ENCODE measurements at regions not wholly inside any gene's neighbourhood (a gene's known extent, or its start where the extent isn't known, plus 50 kb on each side); places are given as distances from the start of the nearest gene placed in this dataset.

GRCh38 chr5:58145397-58145934 is 314.4 kb downstream of the PLK2 start:
- Histone ChIP-seq H3K27ac (ENCODE audit: low read length) (no peak overlapping the region), H3K9me3 (ENCODE audit: control insufficient read depth, low read depth, low read length) (no peaks in the 10 kb centered on the region), H3K9ac (ENCODE audit: low read length) (no peak overlapping the region), H3K4me3 (ENCODE audit: low read length) (no peak overlapping the region), H3K4me1 (ENCODE audit: control insufficient read depth, low read depth, low read length) (no peaks in the 10 kb centered on the region), H3K36me3 (ENCODE audit: control insufficient read depth, low read depth, low read length) (no peaks in the 10 kb centered on the region), H3K27me3 (ENCODE audit: control insufficient read depth, insufficient read depth, low read length) (no peaks in the 10 kb centered on the region)

- Histone ChIP-seq H3K9me3 (ENCODE audit: control insufficient read depth, low read depth, low read length) (no peaks in the 10 kb centered on the region), H3K4me1 (ENCODE audit: control insufficient read depth, low read depth, low read length) (no peaks in the 10 kb centered on the region), H3K36me3 (ENCODE audit: control insufficient read depth, low read depth, low read length) (no peaks in the 10 kb centered on the region), H3K9ac (ENCODE audit: low read length) (no peak overlapping the region), H3K27me3 (ENCODE audit: control insufficient read depth, insufficient read depth, low read length) (no peaks in the 10 kb centered on the region), H3K27ac (ENCODE audit: low read length) (no peak overlapping the region), H3K4me3 (ENCODE audit: low read length) (no peak overlapping the region)
Observed at GRCh38 chr5:58143727-58144126, 316.2 kb downstream of the PLK2 start.

DNA sequence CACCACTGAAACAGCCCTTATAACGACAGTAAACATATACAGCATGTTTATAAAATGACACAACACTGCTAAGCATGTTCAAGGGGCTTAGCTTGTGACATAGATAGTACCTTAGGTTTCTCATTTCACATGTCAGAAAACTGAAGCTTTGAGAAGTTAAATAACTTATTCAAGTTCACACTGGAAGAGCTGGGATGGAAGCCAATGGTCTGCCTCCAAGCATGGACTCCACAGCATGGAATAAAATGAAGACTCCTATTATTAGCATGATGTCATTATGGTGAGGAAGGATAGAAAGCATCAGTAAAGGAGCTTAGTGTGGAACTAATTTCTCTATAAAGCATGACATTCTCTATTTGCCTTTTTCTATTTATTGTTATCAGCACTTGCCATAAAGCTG is 316.7 kb downstream of the PLK2 start:
- H3K27ac ChIP-seq (ENCODE audit: low read length) = no peak overlapping the region
- no peak overlapping the region for H3K9ac ChIP-seq (ENCODE audit: low read length)
- no peak overlapping the region for H3K4me3 ChIP-seq (ENCODE audit: low read length)
- no peaks in the 10 kb centered on the region for H3K4me1 ChIP-seq (ENCODE audit: control insufficient read depth, low read depth, low read length)
- no peaks in the 10 kb centered on the region for H3K9me3 ChIP-seq (ENCODE audit: control insufficient read depth, low read depth, low read length)
- H3K27me3 ChIP-seq (ENCODE audit: control insufficient read depth, insufficient read depth, low read length) = no peaks in the 10 kb centered on the region
- H3K36me3 ChIP-seq (ENCODE audit: control insufficient read depth, low read depth, low read length) = no peaks in the 10 kb centered on the region

GRCh38 chr5:58138791-58139190 is 321.1 kb downstream of the PLK2 start:
- Histone ChIP-seq H3K36me3 (ENCODE audit: control insufficient read depth, low read depth, low read length) (no peaks in the 10 kb centered on the region), H3K9me3 (ENCODE audit: control insufficient read depth, low read depth, low read length) (no peaks in the 10 kb centered on the region), H3K4me1 (ENCODE audit: control insufficient read depth, low read depth, low read length) (no peaks in the 10 kb centered on the region), H3K27me3 (ENCODE audit: control insufficient read depth, insufficient read depth, low read length) (no peaks in the 10 kb centered on the region), H3K27ac (ENCODE audit: low read length) (no peak overlapping the region), H3K9ac (ENCODE audit: low read length) (no peak overlapping the region), H3K4me3 (ENCODE audit: low read length) (no peak overlapping the region)

GRCh38 chr5:58136406-58136805 is 323.5 kb downstream of the PLK2 start:
- Histone ChIP-seq H3K4me1 (ENCODE audit: control insufficient read depth, low read depth, low read length) (no peaks in the 10 kb centered on the region), H3K9ac (ENCODE audit: low read length) (no peak overlapping the region), H3K27me3 (ENCODE audit: control insufficient read depth, insufficient read depth, low read length) (no peaks in the 10 kb centered on the region), H3K4me3 (ENCODE audit: low read length) (no peak overlapping the region), H3K36me3 (ENCODE audit: control insufficient read depth, low read depth, low read length) (no peaks in the 10 kb centered on the region), H3K27ac (ENCODE audit: low read length) (no peak overlapping the region), H3K9me3 (ENCODE audit: control insufficient read depth, low read depth, low read length) (no peaks in the 10 kb centered on the region)

GRCh38 chr5:58135571-58136335 is 324.1 kb downstream of the PLK2 start:
- no peaks in the 10 kb centered on the region for H3K36me3 ChIP-seq (ENCODE audit: control insufficient read depth, low read depth, low read length)
- H3K27ac ChIP-seq (ENCODE audit: low read length) = no peak overlapping the region
- H3K9me3 ChIP-seq (ENCODE audit: control insufficient read depth, low read depth, low read length) = no peaks in the 10 kb centered on the region
- H3K4me1 ChIP-seq (ENCODE audit: control insufficient read depth, low read depth, low read length) = no peaks in the 10 kb centered on the region
- no peaks in the 10 kb centered on the region for H3K27me3 ChIP-seq (ENCODE audit: control insufficient read depth, insufficient read depth, low read length)
- H3K9ac ChIP-seq (ENCODE audit: low read length) = no peak overlapping the region
- H3K4me3 ChIP-seq (ENCODE audit: low read length) = no peak overlapping the region

- Histone ChIP-seq H3K36me3 (ENCODE audit: control insufficient read depth, low read depth, low read length) (no peaks in the 10 kb centered on the region), H3K9me3 (ENCODE audit: control insufficient read depth, low read depth, low read length) (no peaks in the 10 kb centered on the region), H3K4me3 (ENCODE audit: low read length) (no peak overlapping the region), H3K27me3 (ENCODE audit: control insufficient read depth, insufficient read depth, low read length) (no peaks in the 10 kb centered on the region), H3K27ac (ENCODE audit: low read length) (no peak overlapping the region), H3K4me1 (ENCODE audit: control insufficient read depth, low read depth, low read length) (no peaks in the 10 kb centered on the region), H3K9ac (ENCODE audit: low read length) (no peak overlapping the region)
Observed at GRCh38 chr5:58133631-58134296, 326.1 kb downstream of the PLK2 start.

DNA sequence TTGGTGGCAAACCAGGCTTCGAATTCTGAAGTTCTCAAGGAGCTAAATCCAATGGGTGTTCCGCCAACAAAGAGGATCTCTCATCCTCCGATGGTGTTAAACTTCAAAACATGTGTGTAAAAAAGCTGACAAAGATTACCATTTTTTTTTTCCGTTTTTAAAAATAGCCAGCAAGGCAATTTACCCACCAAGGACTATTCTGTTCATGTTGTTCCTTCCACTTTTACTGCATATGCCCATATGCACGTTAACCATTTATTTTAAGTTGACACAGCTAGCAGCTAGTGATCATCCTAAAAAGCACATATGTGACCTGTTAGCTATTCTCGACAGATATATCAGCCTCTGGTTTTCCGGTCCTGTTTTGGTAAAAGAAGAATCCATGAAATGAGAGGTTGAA is 326.7 kb downstream of the PLK2 start:
- Histone ChIP-seq H3K27me3 (ENCODE audit: control insufficient read depth, insufficient read depth, low read length) (no peaks in the 10 kb centered on the region), H3K9ac (ENCODE audit: low read length) (no peak overlapping the region), H3K36me3 (ENCODE audit: control insufficient read depth, low read depth, low read length) (no peaks in the 10 kb centered on the region), H3K4me3 (ENCODE audit: low read length) (no peak overlapping the region), H3K27ac (ENCODE audit: low read length) (no peak overlapping the region), H3K9me3 (ENCODE audit: control insufficient read depth, low read depth, low read length) (no peaks in the 10 kb centered on the region), H3K4me1 (ENCODE audit: control insufficient read depth, low read depth, low read length) (no peaks in the 10 kb centered on the region)

DNA sequence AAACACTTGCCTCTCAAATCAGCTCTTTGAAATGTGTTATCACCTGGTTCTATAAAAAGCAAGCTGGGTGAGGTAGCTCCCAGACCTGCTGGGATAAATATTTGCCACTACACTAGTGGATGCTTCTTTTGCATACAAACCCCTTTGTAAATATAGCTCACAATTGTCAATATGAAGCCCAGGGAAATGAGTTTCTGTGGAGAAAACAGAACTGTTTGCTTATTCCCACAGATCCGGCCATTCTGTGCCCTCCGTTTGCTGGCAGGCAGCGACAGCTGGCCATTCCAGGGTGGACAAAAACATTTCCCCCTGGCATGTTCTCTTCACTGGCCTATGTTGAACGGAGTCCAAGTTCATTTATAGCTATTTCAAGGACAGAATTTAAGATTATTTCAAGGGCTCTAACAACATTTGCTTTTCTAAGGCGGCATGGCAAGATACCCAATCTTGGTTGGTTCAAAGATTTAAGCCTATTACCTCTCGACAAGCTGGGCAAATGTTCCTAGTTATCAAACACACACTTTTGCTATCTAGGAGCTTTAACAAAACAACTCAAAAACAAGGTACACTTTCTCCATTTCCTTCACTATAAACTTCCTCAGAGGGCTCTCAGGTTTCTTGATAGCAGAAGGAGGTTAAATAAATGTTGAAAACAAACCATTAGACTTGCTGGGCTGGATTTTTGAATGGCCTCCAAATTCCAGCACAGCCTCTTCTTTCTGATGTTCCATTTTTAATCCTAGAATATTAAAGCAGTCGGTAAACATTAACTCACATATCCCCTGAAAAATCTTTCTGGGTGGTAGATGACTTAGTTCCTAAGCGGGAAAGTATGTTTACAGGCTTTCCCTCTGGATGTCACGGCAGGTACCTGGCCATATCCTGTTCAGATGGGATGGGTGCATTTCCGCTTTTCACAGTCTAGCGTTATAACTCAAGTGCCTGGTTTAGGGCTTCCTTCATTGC is 332.3 kb downstream of the PLK2 start:
- no peak overlapping the region for H3K4me3 ChIP-seq (ENCODE audit: low read length)
- no peaks in the 10 kb centered on the region for H3K4me1 ChIP-seq (ENCODE audit: control insufficient read depth, low read depth, low read length)
- H3K9me3 ChIP-seq (ENCODE audit: control insufficient read depth, low read depth, low read length) = no peaks in the 10 kb centered on the region
- H3K9ac ChIP-seq (ENCODE audit: low read length) = no peak overlapping the region
- H3K36me3 ChIP-seq (ENCODE audit: control insufficient read depth, low read depth, low read length) = no peaks in the 10 kb centered on the region
- no peaks in the 10 kb centered on the region for H3K27me3 ChIP-seq (ENCODE audit: control insufficient read depth, insufficient read depth, low read length)
- H3K27ac ChIP-seq (ENCODE audit: low read length) = no peak overlapping the region

DNA sequence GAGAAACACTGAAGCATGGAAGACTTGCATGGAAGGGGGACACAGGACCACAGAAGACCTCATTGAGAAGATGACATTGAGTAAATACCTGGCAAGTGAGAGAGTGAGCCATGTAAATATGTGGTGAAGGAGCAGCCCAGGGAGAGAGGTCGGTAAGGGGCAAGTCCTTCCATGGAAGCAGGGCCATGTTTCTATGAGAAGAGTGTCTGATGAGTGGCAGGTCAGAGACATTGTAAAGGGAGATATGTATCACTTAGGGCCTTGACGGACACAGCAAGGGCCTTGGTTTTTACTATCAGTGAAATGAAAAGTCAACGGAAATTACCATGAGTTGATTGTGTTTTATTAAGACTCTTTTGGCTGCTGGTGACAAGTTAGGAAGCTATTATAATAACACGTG is 336.4 kb downstream of the PLK2 start:
- no peaks in the 10 kb centered on the region for H3K36me3 ChIP-seq (ENCODE audit: control insufficient read depth, low read depth, low read length)
- no peaks in the 10 kb centered on the region for H3K9me3 ChIP-seq (ENCODE audit: control insufficient read depth, low read depth, low read length)
- no peaks in the 10 kb centered on the region for H3K27me3 ChIP-seq (ENCODE audit: control insufficient read depth, insufficient read depth, low read length)
- H3K9ac ChIP-seq (ENCODE audit: low read length) = no peak overlapping the region
- no peaks in the 10 kb centered on the region for H3K4me1 ChIP-seq (ENCODE audit: control insufficient read depth, low read depth, low read length)
- no peak overlapping the region for H3K4me3 ChIP-seq (ENCODE audit: low read length)
- H3K27ac ChIP-seq (ENCODE audit: low read length) = no peak overlapping the region

DNA sequence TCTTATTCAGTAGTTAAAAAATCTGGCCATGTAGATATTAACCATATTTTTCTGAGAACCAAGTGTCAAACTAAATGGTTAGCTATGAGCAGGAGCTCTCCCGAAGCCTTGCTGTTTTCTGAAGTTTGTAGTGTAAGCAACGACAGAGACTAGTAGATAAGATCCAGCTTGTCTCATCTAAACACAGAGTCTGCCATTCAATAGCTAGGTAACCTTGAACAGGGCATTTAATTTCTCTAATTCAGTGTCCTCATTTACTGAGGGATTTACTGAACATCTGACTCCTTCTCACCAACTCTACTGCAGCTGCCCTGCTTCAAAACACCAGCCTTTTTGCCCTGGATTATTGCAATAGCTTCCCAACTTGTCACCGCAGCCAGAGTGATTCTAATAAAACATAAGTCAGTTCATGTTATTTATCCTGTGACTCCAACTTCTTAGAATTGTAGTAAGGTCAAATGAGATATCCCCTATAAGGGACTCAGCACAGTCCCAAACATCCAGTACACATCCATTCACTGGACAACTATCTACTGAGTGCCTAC is 337.0 kb downstream of the PLK2 start:
- no peaks in the 10 kb centered on the region for H3K36me3 ChIP-seq (ENCODE audit: control insufficient read depth, low read depth, low read length)
- H3K9ac ChIP-seq (ENCODE audit: low read length) = no peak overlapping the region
- H3K27me3 ChIP-seq (ENCODE audit: control insufficient read depth, insufficient read depth, low read length) = no peaks in the 10 kb centered on the region
- H3K9me3 ChIP-seq (ENCODE audit: control insufficient read depth, low read depth, low read length) = no peaks in the 10 kb centered on the region
- no peaks in the 10 kb centered on the region for H3K4me1 ChIP-seq (ENCODE audit: control insufficient read depth, low read depth, low read length)
- no peak overlapping the region for H3K27ac ChIP-seq (ENCODE audit: low read length)
- H3K4me3 ChIP-seq (ENCODE audit: low read length) = no peak overlapping the region
